GM23338 (cell line): ENCODE measurements at regions not wholly inside any gene's neighbourhood (a gene's known extent, or its start where the extent isn't known, plus 50 kb on each side); places are given as distances from the start of the nearest gene placed in this dataset.

ENCODE experiments used
- ATAC-seq: fragments of 200-7000 bp; cut with Tn5 transposase; 3 replicates; pipeline ENCODE4 v1.9.1; 2020
- DNase-seq: peaks from one replicate; pipeline ENCODE4 v3.0.0-alpha.2; 2015; ENCODE audit warnings: low spot score
- H2AFZ ChIP-seq: fragments of 200-600 bp; sonication (generic); 2 replicates; pipeline ENCODE4 v1.8.0; 2016; ENCODE audit warnings: antibody characterized with exemption, mild to moderate bottlenecking, moderate library complexity
- H3F3A ChIP-seq: fragments of 200-600 bp; sonication (generic); replicated peaks from 2 replicates; pipeline ENCODE4 v1.8.0; 2017; ENCODE audit warnings: antibody characterized with exemption, mixed run types, low read depth
- H3K27ac ChIP-seq: fragments of 200-600 bp; sonication (generic); 2 replicates; pipeline ENCODE4 v1.6.1; 2016; ENCODE audit warnings: low read depth
- H3K27me3 ChIP-seq: fragments of 200-600 bp; sonication (generic); 2 replicates; pipeline ENCODE4 v1.8.0; 2016; ENCODE audit warnings: mild to moderate bottlenecking, mixed run types, moderate library complexity; ENCODE audit not compliant: insufficient read depth
- H3K36me3 ChIP-seq: fragments of 200-600 bp; sonication (generic); 2 replicates; pipeline ENCODE4 v1.8.0; 2016; ENCODE audit warnings: mild to moderate bottlenecking; ENCODE audit not compliant: insufficient read depth
- H3K4me1 ChIP-seq: fragments of 200-600 bp; sonication (generic); 2 replicates; pipeline ENCODE4 v1.8.0; 2016; ENCODE audit warnings: mild to moderate bottlenecking, moderate library complexity; ENCODE audit not compliant: insufficient read depth
- H3K4me2 ChIP-seq: fragments of 200-600 bp; sonication (generic); 2 replicates; pipeline ENCODE4 v1.7.1; 2017; ENCODE audit warnings: mixed run types
- H3K4me3 ChIP-seq: fragments of 200-600 bp; sonication (generic); 2 replicates; pipeline ENCODE4 v1.6.1; 2016; ENCODE audit warnings: mixed run types
- H3K79me2 ChIP-seq: fragments of 200-600 bp; sonication (generic); replicated peaks from 2 replicates; pipeline ENCODE4 v1.8.0; 2017; ENCODE audit warnings: mild to moderate bottlenecking; ENCODE audit not compliant: insufficient read depth
- H3K9me2 ChIP-seq: fragments of 200-600 bp; sonication (generic); 2 replicates; pipeline ENCODE4 v1.8.0; 2017; ENCODE audit not compliant: insufficient read depth
- H4K20me1 ChIP-seq: fragments of 200-600 bp; sonication (generic); replicated peaks from 2 replicates; pipeline ENCODE4 v1.8.0; 2017; ENCODE audit warnings: mild to moderate bottlenecking; ENCODE audit not compliant: insufficient read depth
- H3K27ac Mint-ChIP-seq: 2 replicates; pipeline ENCODE4 v1.8.0; 2020; ENCODE audit warnings: inconsistent platforms, mild to moderate bottlenecking, moderate library complexity, mixed read lengths
- H3K27me3 Mint-ChIP-seq: 3 replicates; pipeline ENCODE4 v1.8.0; 2022; ENCODE audit warnings: low read depth, mild to moderate bottlenecking, moderate library complexity, mixed read lengths, inconsistent platforms; ENCODE audit not compliant: insufficient read depth, poor library complexity
- H3K36me3 Mint-ChIP-seq: 3 replicates; pipeline ENCODE4 v1.8.0; 2021; ENCODE audit warnings: low read depth, mild to moderate bottlenecking, inconsistent platforms, moderate library complexity, mixed read lengths
- H3K4me1 Mint-ChIP-seq: 3 replicates; pipeline ENCODE4 v1.8.0; 2020; ENCODE audit warnings: mild to moderate bottlenecking, inconsistent platforms, mixed read lengths
- H3K4me3 Mint-ChIP-seq: 3 replicates; pipeline ENCODE4 v1.8.0; 2021; ENCODE audit warnings: moderate library complexity, mild to moderate bottlenecking, inconsistent platforms, mixed read lengths
- H3K9me3 Mint-ChIP-seq: 3 replicates; pipeline ENCODE4 v1.8.0; 2020; ENCODE audit warnings: moderate library complexity, mild to moderate bottlenecking, inconsistent platforms, mixed read lengths
- CREB1 ChIP-seq: fragments of 250-450 bp; sonication (Bioruptor Pico); IDR thresholded peaks from 2 replicates; pipeline ENCODE4 v1.5.0; 2020; ENCODE audit warnings: low read depth, mild to moderate bottlenecking, moderate library complexity
- EZH2 ChIP-seq: fragments of 200-600 bp; sonication (generic); IDR thresholded peaks from one replicate; pipeline ENCODE4 v1.8.0; 2017; ENCODE audit warnings: antibody characterized with exemption, mild to moderate bottlenecking, low read depth; ENCODE audit not compliant: unreplicated experiment
- POLR2AphosphoS5 ChIP-seq: IDR thresholded peaks from 2 replicates; pipeline ENCODE4 v1.6.1; 2016; ENCODE audit warnings: antibody characterized with exemption, low read depth
- STAT1 ChIP-seq: IDR thresholded peaks from one replicate; pipeline ENCODE4 v1.6.1; 2016; ENCODE audit warnings: antibody characterized with exemption; ENCODE audit not compliant: unreplicated experiment
- ZNF114 ChIP-seq: fragments of 250-450 bp; sonication (Bioruptor Pico); IDR thresholded peaks from 2 replicates; pipeline ENCODE4 v1.5.0; 2020; ENCODE audit warnings: mild to moderate bottlenecking, moderate library complexity
- TF ChIP-seq, protein P1 (sequence below): IDR thresholded peaks from one replicate; pipeline ENCODE4 v1.6.1; 2018; ENCODE audit warnings: antibody characterized with exemption; ENCODE audit not compliant: unreplicated experiment
- TF ChIP-seq, protein P2 (sequence below), 2 experiments: fragments of 200-600 bp in 1 of 2; sonication (generic) in 1 of 2; conservative IDR thresholded peaks; 2 replicates each; pipeline versions ENCODE4 v1.5.1 to v1.6.1; 2016 to 2017; ENCODE audit warnings: antibody characterized with exemption in 2 of 2, low read depth in 2 of 2, mild to moderate bottlenecking in 2 of 2, moderate library complexity in 1 of 2
- TF ChIP-seq, protein P3 (sequence below): IDR thresholded peaks from 2 replicates; pipeline ENCODE4 v1.6.1; 2016; ENCODE audit warnings: antibody characterized with exemption

DNA sequence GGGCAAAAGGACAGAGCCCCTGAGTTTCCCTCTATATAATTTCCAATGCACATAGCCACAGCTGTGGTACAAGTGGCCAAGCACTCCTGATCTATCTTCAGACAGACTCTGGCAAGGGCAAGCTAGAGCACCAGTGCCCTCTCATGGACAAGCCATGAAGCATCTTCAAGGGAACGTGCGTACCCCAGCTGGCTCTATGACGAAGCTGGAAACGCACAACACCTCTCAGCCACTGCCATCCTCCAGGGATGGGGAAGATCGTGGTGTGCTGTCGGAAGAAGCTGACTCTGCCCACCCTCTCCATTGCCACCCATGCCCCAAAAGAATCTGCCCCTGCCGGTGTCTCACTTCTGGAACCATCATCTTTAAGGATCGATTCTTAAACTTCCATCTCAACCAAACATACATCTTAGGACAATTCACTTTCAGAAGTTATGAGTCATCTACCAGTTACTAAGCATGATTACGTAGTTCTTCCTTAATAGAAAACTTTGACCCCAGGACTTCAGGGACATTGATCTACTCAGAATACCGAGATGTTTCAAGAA lies 482.9 kb downstream of the AGTPBP1 start:
- Histone ChIP-seq H3K36me3 (no peaks in the 10 kb centered on the region), H2AFZ (no peak overlapping the region), H3K4me3 (no peak overlapping the region), H4K20me1 (no peaks in the 10 kb centered on the region; the same call in 1 of the 2 replicates), H3K4me2 (no peak overlapping the region), H3F3A (no peaks in the 10 kb centered on the region), H3K27ac (no peak overlapping the region), H3K4me1 (no peaks in the 10 kb centered on the region), H3K9me2 (no peaks in the 10 kb centered on the region), H3K79me2 (no peaks in the 10 kb centered on the region), H3K27me3 (no peaks in the 10 kb centered on the region)
- TF ChIP-seq, protein P1, sequence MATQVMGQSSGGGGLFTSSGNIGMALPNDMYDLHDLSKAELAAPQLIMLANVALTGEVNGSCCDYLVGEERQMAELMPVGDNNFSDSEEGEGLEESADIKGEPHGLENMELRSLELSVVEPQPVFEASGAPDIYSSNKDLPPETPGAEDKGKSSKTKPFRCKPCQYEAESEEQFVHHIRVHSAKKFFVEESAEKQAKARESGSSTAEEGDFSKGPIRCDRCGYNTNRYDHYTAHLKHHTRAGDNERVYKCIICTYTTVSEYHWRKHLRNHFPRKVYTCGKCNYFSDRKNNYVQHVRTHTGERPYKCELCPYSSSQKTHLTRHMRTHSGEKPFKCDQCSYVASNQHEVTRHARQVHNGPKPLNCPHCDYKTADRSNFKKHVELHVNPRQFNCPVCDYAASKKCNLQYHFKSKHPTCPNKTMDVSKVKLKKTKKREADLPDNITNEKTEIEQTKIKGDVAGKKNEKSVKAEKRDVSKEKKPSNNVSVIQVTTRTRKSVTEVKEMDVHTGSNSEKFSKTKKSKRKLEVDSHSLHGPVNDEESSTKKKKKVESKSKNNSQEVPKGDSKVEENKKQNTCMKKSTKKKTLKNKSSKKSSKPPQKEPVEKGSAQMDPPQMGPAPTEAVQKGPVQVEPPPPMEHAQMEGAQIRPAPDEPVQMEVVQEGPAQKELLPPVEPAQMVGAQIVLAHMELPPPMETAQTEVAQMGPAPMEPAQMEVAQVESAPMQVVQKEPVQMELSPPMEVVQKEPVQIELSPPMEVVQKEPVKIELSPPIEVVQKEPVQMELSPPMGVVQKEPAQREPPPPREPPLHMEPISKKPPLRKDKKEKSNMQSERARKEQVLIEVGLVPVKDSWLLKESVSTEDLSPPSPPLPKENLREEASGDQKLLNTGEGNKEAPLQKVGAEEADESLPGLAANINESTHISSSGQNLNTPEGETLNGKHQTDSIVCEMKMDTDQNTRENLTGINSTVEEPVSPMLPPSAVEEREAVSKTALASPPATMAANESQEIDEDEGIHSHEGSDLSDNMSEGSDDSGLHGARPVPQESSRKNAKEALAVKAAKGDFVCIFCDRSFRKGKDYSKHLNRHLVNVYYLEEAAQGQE: no peak
- TF ChIP-seq POLR2AphosphoS5: no peak
- TF ChIP-seq, protein P2, sequence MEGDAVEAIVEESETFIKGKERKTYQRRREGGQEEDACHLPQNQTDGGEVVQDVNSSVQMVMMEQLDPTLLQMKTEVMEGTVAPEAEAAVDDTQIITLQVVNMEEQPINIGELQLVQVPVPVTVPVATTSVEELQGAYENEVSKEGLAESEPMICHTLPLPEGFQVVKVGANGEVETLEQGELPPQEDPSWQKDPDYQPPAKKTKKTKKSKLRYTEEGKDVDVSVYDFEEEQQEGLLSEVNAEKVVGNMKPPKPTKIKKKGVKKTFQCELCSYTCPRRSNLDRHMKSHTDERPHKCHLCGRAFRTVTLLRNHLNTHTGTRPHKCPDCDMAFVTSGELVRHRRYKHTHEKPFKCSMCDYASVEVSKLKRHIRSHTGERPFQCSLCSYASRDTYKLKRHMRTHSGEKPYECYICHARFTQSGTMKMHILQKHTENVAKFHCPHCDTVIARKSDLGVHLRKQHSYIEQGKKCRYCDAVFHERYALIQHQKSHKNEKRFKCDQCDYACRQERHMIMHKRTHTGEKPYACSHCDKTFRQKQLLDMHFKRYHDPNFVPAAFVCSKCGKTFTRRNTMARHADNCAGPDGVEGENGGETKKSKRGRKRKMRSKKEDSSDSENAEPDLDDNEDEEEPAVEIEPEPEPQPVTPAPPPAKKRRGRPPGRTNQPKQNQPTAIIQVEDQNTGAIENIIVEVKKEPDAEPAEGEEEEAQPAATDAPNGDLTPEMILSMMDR (conservative IDR thresholded peaks at IDR 0.05; ENCODE audit: low read depth in 2 of 2): peak; percentile 78 to 97
- TF ChIP-seq CREB1: 0 out of 2 replicates have a peak, but pooled peaks have one; percentile 31
- Mint-ChIP-seq H3K9me3 (no peaks in the 10 kb centered on the region; the same call in 1 of the 3 replicates), H3K27ac (no peak overlapping the region), H3K4me1 (peaks cover 4% of the 10 kb centered on the region; the same call in 2 of the 3 replicates), H3K36me3 (peaks cover 6% of the 10 kb centered on the region; the same call in 1 of the 3 replicates), H3K4me3 (no peak overlapping the region), H3K27me3 (no peaks in the 10 kb centered on the region)
- ATAC-seq (peak; percentile 100), DNase-seq (peak; percentile 84)

DNA sequence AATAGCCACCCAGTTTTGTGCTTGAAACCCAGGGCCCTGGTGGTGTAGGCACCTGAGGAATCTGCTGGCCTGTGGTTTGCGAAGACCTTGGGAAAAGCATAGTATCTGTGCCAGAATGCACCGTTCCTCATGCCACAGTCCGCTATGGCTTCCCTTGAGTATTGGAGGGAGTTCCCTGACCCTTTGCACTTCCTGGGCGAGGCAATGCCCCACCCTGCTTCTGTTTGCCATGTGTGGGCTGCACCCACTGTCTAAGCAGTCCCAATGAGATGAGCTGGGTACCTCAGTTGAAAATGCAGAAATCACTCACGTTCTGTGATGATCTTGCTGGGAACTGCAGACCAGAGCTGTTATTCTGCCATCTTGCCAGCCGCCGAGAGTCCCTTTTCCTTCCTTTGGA lies 483.5 kb downstream of the AGTPBP1 start:
- TF ChIP-seq EZH2: no peak
- TF ChIP-seq, protein P3, sequence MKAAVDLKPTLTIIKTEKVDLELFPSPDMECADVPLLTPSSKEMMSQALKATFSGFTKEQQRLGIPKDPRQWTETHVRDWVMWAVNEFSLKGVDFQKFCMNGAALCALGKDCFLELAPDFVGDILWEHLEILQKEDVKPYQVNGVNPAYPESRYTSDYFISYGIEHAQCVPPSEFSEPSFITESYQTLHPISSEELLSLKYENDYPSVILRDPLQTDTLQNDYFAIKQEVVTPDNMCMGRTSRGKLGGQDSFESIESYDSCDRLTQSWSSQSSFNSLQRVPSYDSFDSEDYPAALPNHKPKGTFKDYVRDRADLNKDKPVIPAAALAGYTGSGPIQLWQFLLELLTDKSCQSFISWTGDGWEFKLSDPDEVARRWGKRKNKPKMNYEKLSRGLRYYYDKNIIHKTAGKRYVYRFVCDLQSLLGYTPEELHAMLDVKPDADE: no peak
- TF ChIP-seq, protein P1: no peak
- no peak for TF ChIP-seq STAT1
- TF ChIP-seq ZNF114 (CRISPR knock-in tag): no peak
- no peaks in the 10 kb centered on the region for H3K4me1 ChIP-seq
- Mint-ChIP-seq H3K27me3 (no peaks in the 10 kb centered on the region), H3K9me3 (no peaks in the 10 kb centered on the region; the same call in 1 of the 3 replicates), H3K36me3 (peaks cover 6% of the 10 kb centered on the region; the same call in 1 of the 3 replicates), H3K4me3 (no peak overlapping the region), H3K27ac (no peak overlapping the region), H3K4me1 (peaks cover 4% of the 10 kb centered on the region; the same call in 2 of the 3 replicates)
- 0 out of 2 replicates have a peak overlapping the region, but pooled peaks have one; percentile 32 for H2AFZ ChIP-seq
- no peak overlapping the region for H3K4me2 ChIP-seq
- DNase-seq (no peak), ATAC-seq (no peak)
- no peaks in the 10 kb centered on the region for H3K27me3 ChIP-seq
- H3K4me3 ChIP-seq: no peak overlapping the region
- H4K20me1 ChIP-seq: no peaks in the 10 kb centered on the region; the same call in 1 of the 2 replicates
- H3K9me2 ChIP-seq: no peaks in the 10 kb centered on the region
- no peaks in the 10 kb centered on the region for H3F3A ChIP-seq
- H3K27ac ChIP-seq: no peak overlapping the region
- no peaks in the 10 kb centered on the region for H3K36me3 ChIP-seq
- no peaks in the 10 kb centered on the region for H3K79me2 ChIP-seq
